ENCODE measurements at regions not wholly inside any gene's neighbourhood (a gene's known extent, or its start where the extent isn't known, plus 50 kb on each side); places are given as distances from the start of the nearest gene placed in this dataset.
A peak's percentile ranks its signal among the peaks of the same experiment; 100 is the strongest.
"Not testable (repeated sequence)": the region's sequence is repeated elsewhere in the genome, so short reads cannot be mapped to it uniquely, and the experiment has no call there.

DNA sequence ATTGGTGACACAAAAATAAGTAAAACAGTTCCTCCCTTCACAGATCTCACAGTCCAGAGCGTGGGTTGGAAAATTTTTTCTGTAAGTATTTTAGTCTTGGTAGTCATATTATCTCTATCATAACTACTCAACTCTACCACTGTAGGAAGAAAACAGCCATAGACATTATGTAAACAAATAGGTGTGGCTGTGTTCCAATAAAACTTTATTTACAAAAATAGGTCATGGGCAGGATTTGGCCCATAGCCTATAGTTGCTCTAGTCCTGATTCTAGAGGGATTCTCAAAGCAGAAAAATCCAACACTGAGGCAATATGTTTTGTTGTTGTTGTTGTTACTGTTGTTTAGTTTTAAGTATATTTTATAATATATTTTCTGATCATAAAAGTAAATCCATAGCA, 206.1 kb upstream of the GADL1 start:
- DNase-seq (ENCODE audit: low spot score), result no peak

DNA sequence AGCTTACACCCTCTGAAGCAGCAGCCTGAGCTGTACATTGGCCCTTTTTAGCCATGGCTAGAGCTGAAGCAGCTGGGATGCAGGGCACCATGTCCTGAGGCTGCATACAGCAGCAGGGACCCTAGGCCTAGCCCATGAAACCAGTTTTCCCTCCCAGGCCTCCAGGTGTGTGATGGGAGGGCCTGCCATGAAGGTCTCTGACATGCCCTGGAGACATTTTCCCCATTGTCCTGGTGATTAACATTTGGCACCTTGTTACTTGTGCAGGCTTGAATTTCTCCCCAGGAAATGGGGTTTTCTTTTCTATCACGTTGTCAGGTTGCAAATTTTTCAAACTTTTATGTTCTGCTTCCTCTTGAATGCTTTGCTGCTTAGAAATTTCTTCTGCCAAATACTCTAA, 206.8 kb upstream of the GADL1 start:
- DNase-seq (ENCODE audit: low spot score), result not testable (repeated sequence)

DNA sequence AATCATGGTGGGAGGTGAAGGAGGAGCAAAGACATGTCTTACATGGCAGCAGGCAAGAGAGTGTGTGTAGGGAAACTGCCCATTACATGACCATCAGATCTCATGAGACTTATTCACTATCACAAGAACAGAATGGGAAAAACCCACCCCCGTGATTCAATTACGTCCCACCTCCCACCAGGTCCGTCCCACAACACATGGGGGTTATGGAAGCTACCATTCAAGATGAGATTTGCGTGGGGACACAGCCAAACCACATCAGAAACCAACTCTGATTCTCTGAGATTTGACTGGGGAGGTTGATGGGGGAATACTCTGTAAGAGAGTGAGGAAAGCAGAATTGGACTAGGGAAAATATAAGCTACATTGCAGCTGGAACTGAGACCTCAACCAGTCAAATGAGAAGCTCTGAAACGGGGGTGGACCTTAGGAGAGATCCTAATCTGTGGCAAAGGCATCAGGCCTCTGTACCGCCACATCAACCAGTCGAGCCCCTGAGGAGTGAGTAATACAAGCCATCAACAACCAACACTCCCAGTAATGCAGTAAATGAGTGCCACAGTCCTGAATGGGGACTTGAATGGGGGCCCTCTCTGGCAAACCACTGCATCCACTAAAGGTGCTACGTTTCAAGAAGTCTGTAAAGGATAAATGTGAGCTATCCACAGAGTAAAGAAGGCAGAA, 207.9 kb upstream of the GADL1 start:
- DNase-seq (ENCODE audit: low spot score), result no peak

DNA sequence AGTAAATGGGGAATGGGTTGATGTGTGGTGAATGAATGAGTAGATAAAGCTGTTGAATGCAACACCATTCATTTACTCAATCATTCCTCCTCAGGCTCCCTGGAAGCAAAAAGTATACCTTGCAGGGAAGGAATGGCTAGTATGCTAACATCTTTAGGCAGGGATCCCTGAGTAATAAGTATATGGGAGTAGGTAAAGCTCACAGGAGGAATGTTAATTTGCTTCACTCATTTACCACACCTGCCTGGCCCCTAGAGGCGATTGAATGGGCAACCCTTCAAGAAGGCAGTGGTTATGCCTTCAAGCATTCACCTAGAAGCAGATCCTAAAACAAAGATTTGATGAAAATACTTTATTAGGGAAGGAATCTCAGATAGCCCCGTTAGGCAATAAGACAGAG, 208.7 kb upstream of the GADL1 start:
- DNase-seq (ENCODE audit: low spot score), result no peak

DNA sequence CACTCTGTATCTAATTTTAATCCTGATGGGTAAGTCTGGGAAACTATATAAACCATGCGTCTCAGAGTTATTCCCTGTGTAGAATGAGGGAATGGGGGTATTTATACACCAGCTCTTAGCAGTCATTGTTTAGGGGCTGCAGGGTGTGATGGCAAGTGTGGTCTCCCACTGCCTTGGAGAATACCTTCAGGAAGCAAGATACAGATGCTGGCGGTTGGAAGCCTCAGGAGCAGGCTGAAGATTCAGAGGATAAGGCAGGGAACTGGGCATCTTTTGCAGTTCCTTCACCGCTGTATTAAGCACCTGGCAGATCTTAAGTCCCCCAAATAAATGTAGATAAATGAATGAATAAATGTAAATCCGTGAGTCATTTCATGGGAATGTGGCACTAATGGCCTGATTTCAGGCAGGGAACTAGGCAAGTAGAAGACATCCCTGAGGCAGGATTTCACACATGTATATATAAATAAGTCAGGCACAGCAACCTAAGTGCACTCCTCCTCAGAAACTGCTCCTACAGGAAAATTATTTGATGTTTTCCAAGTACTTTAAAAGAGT, 209.2 kb upstream of the GADL1 start:
- no peak for DNase-seq (ENCODE audit: low spot score)

DNA sequence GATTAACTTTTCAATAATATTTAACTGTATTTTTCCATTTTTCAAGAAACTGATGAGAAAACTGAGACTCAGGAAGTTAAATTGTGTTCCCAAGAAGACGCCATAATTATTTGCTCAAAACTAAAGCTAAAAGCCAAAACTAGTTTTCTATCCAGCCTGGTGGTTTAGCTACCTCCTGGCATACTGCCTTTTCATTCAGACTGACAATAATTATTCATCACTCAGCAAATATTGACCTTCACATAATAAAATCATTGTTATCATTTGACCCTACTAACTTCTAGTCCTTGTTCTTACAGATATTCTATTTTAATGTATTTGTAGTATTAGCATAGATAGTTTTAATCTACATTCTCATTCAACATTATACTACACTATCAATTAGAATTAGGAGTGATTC, 210.6 kb upstream of the GADL1 start:
- no peak for DNase-seq (ENCODE audit: low spot score)

DNA sequence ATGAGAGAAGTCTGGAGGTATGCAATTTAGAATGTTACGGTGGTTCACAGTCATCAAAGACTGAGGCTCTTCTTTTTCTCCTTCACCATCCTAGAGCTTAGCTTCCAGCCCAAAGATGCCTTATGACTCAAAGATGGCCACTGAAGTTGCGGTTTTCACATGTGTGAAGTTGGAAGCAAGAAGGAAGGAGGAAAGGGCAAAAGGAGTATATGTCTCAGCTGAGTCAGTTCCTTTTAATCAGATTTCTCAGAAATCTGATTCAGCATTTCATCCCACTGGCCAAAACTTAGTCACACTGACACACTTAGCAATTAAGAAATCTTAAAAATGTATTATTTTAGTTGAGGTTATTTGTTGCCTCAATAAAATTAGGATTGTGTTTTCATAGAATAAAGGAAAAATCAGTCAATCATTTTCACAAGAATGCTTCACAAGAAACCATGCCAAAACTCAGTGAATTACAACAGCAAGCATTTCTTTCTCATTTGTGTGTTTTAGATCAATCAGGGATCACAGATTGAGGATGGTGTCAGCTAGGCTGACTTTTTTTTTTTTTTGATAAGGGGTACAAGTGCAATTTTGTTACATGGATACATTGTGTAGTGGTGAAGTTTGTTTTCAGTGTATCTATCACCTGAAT, 211.1 kb upstream of the GADL1 start:
- DNase-seq (ENCODE audit: low spot score), result no peak

DNA sequence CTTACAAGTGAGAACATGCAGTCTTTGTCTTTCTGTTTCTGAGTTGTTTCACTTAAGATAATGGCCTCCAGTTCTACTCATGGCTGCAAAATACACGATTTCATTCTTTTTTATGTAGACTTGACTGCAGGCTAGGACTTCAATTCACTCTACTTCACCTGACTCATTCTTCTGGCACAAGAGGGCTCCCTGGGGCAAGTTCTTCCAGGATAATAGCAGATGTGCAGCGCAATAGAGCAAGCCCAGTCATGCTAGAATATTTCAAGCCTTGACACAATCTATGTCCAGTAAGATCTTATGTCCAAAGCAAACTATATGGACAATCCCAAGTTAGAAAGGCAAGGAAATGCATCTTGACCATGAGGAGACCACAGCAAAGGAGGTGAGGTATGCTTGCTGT, 211.7 kb upstream of the GADL1 start:
- DNase-seq (ENCODE audit: low spot score), result no peak

DNA sequence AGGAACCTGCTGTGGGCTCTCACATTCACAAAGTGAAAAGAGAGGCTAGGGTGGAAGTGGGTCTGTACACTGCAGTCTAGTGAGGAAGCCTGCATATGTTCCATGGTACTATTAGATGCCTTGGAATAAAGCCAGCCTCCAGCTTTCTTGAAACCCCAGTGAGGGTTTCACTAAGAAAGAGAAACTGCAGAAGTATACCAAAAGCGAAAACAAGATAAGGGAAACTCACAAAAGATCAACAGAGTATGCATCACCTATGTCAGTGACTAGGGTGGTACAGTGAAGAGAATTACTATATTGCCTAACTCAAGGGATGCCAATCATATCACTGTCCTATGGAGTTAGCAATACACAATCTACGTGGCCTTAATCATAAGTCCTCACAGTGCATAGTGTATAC, 212.5 kb upstream of the GADL1 start:
- DNase-seq (ENCODE audit: low spot score), result no peak

DNA sequence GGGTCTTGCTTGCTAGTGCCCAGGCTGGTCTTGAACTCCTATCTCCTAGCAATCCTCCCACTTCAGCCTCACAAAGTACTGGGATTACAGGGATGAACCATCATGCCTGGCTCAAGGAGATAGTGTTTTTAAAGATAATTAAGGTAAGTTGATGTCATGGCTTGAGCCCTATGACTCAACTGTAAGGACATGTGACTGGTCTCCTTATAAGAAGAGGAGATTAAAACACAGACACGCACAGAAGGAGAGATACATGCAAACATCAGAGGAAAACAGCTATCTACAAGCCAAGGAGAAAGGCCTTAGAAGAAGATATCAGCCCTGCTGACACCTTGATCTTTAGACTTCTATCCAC, 220.4 kb upstream of the GADL1 start:
- DNase-seq (ENCODE audit: low spot score), result no peak

DNA sequence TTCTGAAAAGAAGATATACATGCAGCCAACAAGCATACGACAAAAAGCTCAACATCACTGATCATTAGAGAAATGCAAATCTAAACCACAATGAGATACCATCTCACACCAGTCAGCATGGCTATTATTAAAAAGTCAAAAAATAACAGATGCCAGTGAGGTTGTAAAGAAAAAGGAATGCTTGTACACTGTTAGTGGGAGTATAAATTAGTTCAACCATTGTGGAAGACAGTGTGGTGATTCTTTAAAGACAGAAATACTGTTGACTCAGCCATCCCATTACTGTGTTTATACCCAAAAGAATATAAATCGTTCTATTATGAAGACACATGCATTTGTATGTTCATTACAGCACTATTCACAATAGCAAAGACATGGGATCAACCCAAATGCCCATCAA, 221.1 kb upstream of the GADL1 start:
- not testable (repeated sequence) for DNase-seq (ENCODE audit: low spot score)

DNA sequence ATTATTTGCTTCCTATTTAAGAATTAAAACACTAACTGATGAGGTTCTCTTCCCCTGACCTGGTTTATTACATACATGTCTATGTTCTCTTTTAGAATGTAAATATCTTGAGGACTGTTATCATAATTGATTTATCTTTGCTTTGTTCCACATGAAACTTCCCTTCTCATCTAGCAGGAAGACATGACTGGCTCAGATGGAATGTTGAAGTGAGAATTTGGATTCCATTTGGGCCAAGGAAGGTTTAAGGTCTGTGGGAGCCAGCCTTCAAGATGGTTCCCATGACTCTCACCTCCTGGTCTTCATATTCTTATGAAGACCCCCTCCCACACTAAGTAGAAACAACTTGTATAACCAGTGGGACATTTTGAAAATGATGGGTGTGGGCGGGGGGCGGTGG, 222.2 kb upstream of the GADL1 start:
- DNase-seq (ENCODE audit: low spot score), result no peak

DNA sequence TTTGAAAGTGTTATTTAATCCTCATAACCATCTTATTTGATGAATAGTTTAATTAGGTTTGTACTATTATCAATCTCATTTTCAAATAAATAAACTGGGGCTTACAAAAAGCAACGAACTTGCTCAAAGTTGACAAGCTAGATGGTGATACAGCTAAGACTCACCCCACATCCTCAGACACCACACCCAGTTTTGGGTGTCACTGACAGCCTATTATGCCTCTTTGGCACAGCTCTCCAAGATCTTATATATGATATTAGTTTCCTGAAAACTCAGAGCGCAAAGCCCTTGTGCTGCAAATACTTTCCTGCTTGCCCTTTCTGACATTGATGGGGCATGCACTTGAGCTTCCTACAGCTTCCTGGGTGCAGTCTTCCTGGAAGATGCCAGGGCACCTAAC, 223.4 kb upstream of the GADL1 start:
- no peak for DNase-seq (ENCODE audit: low spot score)

DNA sequence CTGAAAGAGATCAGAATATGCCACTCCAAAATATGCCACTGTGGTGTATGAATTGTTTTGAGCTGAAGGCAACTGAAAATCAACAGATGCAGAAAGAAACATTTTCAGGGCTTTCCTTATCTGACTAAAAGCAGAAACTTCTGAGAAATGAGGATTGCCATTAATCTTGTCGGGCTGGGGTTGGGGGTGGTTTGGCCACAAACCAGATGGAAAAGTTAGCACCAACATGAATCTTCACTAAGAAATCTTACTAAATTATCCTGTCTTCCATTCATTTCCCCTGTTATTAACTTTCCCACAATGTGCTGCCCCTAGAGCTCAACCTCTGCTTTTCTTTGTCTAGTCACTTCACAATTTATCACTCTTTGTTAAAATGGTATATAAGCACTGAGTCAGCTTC, 229.9 kb upstream of the GADL1 start:
- no peak for DNase-seq (ENCODE audit: low spot score)

DNA sequence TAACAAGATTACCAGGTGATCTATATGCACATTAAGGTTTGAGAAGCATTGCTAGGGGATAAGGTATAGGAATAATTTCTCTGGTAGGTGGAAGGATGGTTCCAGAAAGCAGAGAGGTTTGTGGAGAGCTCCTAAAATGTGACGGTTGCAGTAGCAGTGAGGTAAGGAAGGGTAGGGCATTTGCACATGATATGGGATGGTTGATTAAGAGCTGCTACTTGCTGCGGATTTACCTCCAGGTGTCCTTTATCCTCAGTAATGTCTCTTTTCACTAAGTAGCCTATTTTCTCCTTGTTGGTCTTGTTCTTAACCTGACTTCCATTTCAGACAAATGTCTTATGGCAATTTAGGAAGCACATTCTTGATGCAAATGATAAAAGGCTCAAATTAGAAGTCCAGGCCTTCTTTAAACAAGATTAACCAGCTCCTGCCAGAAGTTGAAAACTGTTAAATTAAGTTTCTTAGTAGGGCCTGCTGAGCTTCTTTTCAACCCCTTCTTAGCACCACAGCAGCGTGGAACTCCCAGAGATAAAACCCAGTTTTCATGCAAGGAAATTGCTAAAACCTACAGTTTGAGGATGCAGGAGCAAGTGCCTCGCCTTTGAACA, 231.1 kb upstream of the GADL1 start:
- DNase-seq (ENCODE audit: low spot score), result no peak

DNA sequence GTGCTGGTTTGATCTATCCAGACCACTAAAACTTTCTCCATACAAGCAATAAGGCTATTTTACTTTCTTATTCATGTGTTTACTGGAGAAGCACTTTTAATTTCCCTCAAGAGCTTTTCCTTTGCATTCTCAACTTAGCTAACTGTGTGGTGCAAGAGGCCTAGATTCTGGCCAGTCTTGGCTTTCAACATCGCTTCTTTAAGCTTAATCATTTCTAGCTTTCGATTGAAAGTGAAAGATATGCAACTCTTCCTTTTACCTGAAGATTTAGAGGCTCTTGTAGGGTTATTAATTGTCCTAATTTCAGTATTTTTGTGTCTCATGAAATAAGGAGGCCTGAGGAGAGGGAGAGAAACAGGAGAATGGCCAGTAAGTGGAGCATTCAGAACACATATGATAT, 234.8 kb upstream of the GADL1 start:
- DNase-seq (ENCODE audit: low spot score), result no peak

DNA sequence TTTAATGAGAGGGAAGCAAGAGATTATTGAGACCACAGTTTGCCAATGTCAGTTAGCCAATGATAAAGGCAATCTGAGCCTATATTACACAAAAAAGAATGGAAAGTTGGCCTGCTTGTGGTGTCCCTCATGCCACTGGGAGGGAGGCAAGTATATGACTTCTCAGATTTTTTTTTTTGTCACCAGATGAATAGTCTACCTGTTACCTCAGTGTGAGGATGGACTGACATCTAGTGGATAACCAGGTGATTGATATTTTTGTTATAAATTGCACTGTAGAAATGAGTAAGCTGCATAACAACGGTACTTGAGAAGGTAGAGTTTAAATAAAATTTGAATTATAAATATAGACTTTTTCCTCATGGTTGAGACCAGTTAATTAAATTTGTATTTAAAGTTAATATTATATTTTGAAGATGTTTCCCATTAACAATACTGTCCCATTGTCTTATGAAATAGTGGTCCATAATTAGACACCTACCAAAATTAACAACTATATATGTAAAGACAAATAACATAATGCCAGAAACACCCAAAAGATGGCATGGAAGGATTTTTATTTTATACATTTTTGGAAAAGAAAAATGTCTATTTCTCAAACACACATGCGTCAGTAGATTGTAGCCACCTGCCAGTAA, 237.8 kb upstream of the GADL1 start:
- DNase-seq (ENCODE audit: low spot score), result peak; percentile 24

DNA sequence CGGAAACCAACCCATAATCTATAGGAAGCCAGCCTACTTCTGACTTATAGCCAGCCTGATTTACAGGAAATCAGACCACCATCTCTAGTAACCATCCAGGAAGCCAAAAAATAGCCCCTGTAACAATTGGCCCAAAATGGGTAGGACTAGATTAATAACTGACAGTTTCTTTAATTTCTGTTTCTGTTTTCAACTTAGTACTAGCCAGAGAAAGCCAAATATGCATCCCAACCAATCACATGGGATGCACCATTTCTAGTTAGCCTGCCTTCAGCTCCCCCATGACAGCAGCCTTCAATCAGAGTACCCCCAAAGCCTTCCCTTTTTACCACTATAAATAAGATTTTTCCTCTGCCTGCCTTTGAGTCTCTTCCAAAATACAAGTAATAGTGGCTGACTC, 239.1 kb upstream of the GADL1 start:
- no peak for DNase-seq (ENCODE audit: low spot score)

DNA sequence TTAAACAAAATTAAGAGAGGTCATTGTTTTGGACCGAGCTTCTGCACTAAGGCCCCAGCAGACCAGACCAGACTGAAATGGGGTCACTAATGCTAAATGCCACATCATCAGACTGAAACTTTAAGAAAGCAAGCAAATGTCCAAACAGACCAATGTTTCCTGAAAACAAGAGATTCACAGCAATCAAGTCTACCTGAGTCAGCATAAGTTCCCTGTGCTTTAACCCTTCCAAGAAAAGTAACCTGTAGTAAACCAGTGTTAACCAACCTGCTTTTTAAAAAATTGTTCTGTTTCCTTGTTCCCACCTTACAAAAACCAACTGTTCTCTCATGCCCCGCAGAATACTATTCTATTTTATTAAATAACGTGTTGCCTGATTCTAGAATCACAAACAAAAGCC, 241.1 kb upstream of the GADL1 start:
- no peak for DNase-seq (ENCODE audit: low spot score)

DNA sequence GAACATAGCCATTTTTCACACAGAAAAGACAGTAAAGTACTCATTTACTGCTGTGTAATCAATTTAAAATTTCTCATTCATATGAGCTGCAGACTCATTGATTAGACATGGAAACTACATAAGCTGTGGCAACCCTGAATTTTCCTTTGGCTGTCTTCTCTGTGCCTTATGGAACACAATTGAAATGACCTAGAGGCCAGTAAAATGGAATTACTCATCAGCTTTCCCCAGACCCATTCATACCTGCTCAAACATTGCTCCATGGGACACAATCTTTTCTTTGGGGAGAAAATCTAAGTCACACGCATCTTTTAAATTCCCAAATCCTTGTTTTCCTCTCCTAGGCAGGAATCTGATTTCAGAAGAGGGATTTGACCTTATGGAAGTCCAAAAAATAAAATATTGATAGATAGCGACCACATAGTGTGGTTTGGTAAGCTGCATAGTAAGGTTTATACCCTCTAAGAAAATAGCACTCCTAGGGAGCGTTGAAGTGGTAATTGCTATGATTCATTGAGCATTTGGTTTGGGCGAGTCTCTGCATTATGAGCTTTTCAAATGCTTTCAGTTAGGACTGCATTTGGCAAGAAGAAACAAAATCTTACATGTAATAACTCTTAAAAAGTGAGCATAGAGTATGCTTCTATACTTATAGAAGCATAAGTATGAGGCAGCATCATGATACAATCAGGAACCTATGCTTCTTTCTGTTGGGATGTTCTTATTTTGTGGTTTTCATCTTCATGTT, 243.4 kb upstream of the GADL1 start:
- DNase-seq (ENCODE audit: low spot score), result no peak

DNA sequence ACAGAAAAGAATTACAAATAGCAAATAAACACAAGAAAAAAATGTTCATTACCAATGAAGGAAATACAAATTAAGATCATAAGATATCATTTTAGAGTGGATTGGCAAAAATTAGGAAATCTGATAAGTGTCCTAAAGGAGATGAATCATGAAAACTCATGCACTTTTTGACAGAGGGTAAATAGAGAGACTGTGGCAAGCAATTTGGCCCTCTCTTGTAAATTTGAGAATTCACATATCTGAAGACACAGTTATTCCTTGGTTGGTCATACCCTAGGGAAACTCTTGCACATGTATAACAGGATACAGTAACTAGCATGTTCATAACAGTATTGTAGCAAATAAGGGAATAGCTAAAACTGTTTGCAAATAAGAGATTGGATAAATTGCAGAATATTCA, 246.0 kb upstream of the GADL1 start:
- no peak for DNase-seq (ENCODE audit: low spot score)

DNA sequence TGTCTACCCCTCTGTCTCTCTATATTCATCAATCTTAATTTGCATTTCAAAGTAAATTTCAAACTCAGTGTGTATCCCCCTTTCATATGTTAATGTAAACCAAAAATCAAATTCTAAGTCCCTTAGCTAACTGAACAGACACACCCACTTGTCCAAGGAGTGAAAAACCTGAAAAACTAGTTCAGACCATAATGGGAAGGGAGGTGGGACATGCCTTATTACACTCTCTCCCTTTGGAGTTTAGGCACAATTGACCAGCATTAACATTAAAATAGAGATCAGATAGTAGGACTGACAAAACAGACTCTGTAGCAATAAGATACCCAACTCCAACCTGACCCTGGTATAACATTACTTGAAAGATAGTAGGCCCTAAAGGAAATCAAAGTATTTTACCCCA, 247.7 kb upstream of the GADL1 start:
- DNase-seq (ENCODE audit: low spot score), result no peak

Measured in CD4-positive, alpha-beta T cell treated with Interleukin-2 at 100 ng/mL for 4 hours (primary cell).